Loucy (cell line): ENCODE measurements at regions not wholly inside any gene's neighbourhood (a gene's known extent, or its start where the extent isn't known, plus 50 kb on each side); places are given as distances from the start of the nearest gene placed in this dataset.

Experiments
- EZH2phosphoT487 ChIP-seq: fragments of 200-600 bp; IDR thresholded peaks from 2 replicates; pipeline ENCODE4 v1.6.1; 2018; ENCODE audit warnings: antibody characterized with exemption, mild to moderate bottlenecking, moderate library complexity, borderline replicate concordance
- TF ChIP-seq, protein P1 (sequence below): fragments of 200-600 bp; sonication (generic); conservative IDR thresholded peaks from 2 replicates; pipeline ENCODE4 v1.5.1; 2014; ENCODE audit warnings: mild to moderate bottlenecking, antibody characterized with exemption, low read length

DNA sequence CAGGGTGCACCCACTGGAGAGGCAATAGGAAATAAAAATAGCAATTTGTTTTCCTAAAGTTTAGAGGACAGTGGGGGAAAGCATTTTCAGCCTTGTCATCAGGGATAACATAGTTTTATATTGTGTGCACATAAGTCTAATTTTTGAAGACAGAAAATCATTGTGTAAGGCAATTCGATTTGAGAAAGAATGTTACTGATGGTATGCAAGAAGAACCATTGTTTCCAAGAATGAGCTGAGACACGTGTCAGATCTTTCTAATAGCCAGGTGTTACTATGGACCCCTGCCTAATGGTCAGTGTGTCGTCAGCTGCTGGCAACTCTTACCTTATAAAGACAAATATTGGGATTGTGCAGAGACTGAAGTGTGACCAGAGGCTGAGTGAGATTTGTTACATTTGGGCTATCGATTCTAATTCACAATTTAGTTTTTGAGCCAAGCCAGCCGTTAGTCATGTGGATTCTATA is 67.1 kb upstream of the PPP2R2B start:
- TF ChIP-seq, protein P1, sequence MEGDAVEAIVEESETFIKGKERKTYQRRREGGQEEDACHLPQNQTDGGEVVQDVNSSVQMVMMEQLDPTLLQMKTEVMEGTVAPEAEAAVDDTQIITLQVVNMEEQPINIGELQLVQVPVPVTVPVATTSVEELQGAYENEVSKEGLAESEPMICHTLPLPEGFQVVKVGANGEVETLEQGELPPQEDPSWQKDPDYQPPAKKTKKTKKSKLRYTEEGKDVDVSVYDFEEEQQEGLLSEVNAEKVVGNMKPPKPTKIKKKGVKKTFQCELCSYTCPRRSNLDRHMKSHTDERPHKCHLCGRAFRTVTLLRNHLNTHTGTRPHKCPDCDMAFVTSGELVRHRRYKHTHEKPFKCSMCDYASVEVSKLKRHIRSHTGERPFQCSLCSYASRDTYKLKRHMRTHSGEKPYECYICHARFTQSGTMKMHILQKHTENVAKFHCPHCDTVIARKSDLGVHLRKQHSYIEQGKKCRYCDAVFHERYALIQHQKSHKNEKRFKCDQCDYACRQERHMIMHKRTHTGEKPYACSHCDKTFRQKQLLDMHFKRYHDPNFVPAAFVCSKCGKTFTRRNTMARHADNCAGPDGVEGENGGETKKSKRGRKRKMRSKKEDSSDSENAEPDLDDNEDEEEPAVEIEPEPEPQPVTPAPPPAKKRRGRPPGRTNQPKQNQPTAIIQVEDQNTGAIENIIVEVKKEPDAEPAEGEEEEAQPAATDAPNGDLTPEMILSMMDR = no peak
- no peak for TF ChIP-seq EZH2phosphoT487
